Activated CD8-positive, alpha-beta memory T cell treated with anti-CD3 and anti-CD28 coated beads, Interleukin-2, amount 10 ng/mL, durations not matched to agents 7 days and 5 days (primary cell): ENCODE measurements at regions not wholly inside any gene's neighbourhood (a gene's known extent, or its start where the extent isn't known, plus 50 kb on each side); places are given as distances from the start of the nearest gene placed in this dataset.

Experiments used
- ATAC-seq: fragments of 150-1000 bp; cut with Tn5 transposase; one replicate; pipeline ENCODE4 v1.10.0; 2021; ENCODE audit warnings: moderate library complexity
- CTCF ChIA-PET: fragments of 350-600 bp; sonication (Branson Sonifier 250); formaldehyde crosslinking; loops from one replicate; lab custom pipeline; 2021; ENCODE audit warnings: antibody characterized with exemption; lab: Charles Lee
- DNase-seq: peaks from one replicate; pipeline ENCODE4 v3.0.0-alpha.2; 2020
- H3K27ac Mint-ChIP-seq: one replicate; pipeline ENCODE4 v1.8.0; 2021; ENCODE audit warnings: mild to moderate bottlenecking, mixed read lengths
- H3K27me3 Mint-ChIP-seq: one replicate; pipeline ENCODE4 v1.8.0; 2021; ENCODE audit warnings: mixed read lengths
- H3K36me3 Mint-ChIP-seq: one replicate; pipeline ENCODE4 v1.8.0; 2021; ENCODE audit warnings: mild to moderate bottlenecking, mixed read lengths
- H3K4me1 Mint-ChIP-seq: one replicate; pipeline ENCODE4 v1.8.0; 2021; ENCODE audit warnings: mixed read lengths
- H3K4me3 Mint-ChIP-seq: one replicate; pipeline ENCODE4 v1.8.0; 2021; ENCODE audit warnings: mild to moderate bottlenecking, moderate library complexity, mixed read lengths
- H3K9me3 Mint-ChIP-seq: one replicate; pipeline ENCODE4 v1.8.0; 2022; ENCODE audit warnings: low read depth, mixed read lengths

- H3K9me3 Mint-ChIP-seq = no peaks in the 10 kb centered on the region
- DNase-seq = no peak
- CTCF ChIA-PET = interaction anchor here (0.9 kb wide), 1 partner anchor 21 kb away, joined by 3 read pairs; no protein-coding TSS in a partner anchor
- no peak overlapping the region for H3K4me3 Mint-ChIP-seq
- no peak overlapping the region for H3K27ac Mint-ChIP-seq
- no peak for ATAC-seq
- H3K4me1 Mint-ChIP-seq = no peaks in the 10 kb centered on the region
- H3K27me3 Mint-ChIP-seq = no peaks in the 10 kb centered on the region
- no peaks in the 10 kb centered on the region for H3K36me3 Mint-ChIP-seq
Measured at GRCh38 chr4:64584981-64585557, 175.8 kb upstream of the TECRL start.

- CTCF ChIA-PET = interaction anchor here (0.9 kb wide), 1 partner anchor 20 kb away, joined by 3 read pairs; no protein-coding TSS in a partner anchor
- H3K9me3 Mint-ChIP-seq = no peaks in the 10 kb centered on the region
- no peaks in the 10 kb centered on the region for H3K27me3 Mint-ChIP-seq
- H3K27ac Mint-ChIP-seq = no peak overlapping the region
- ATAC-seq = no peak
- DNase-seq = no peak
- no peaks in the 10 kb centered on the region for H3K4me1 Mint-ChIP-seq
- H3K36me3 Mint-ChIP-seq = no peaks in the 10 kb centered on the region
- no peak overlapping the region for H3K4me3 Mint-ChIP-seq
Measured at GRCh38 chr4:64584125-64584524, 174.9 kb upstream of the TECRL start.

- H3K27me3 Mint-ChIP-seq = no peaks in the 10 kb centered on the region
- H3K4me1 Mint-ChIP-seq = no peaks in the 10 kb centered on the region
- no peak overlapping the region for H3K4me3 Mint-ChIP-seq
- CTCF ChIA-PET = no interaction called here
- no peaks in the 10 kb centered on the region for H3K36me3 Mint-ChIP-seq
- no peak for DNase-seq
- H3K9me3 Mint-ChIP-seq = no peaks in the 10 kb centered on the region
- no peak overlapping the region for H3K27ac Mint-ChIP-seq
- no peak for ATAC-seq
Measured at GRCh38 chr4:64582492-64582891, 173.2 kb upstream of the TECRL start.

- DNase-seq = no peak
- CTCF ChIA-PET = no interaction called here
- no peaks in the 10 kb centered on the region for H3K36me3 Mint-ChIP-seq
- no peaks in the 10 kb centered on the region for H3K9me3 Mint-ChIP-seq
- no peak for ATAC-seq
- H3K4me1 Mint-ChIP-seq = no peaks in the 10 kb centered on the region
- no peak overlapping the region for H3K4me3 Mint-ChIP-seq
- H3K27me3 Mint-ChIP-seq = no peaks in the 10 kb centered on the region
- no peak overlapping the region for H3K27ac Mint-ChIP-seq
Measured at GRCh38 chr4:64581422-64581821, 172.2 kb upstream of the TECRL start.

- DNase-seq (no peak), ATAC-seq (no peak)
- Mint-ChIP-seq H3K36me3 (no peaks in the 10 kb centered on the region), H3K4me3 (no peak overlapping the region), H3K9me3 (peaks cover 2% of the 10 kb centered on the region), H3K27ac (no peak overlapping the region), H3K27me3 (no peaks in the 10 kb centered on the region), H3K4me1 (no peaks in the 10 kb centered on the region)
- CTCF ChIA-PET = interaction anchor here (0.8 kb wide), 1 partner anchor 20 kb away, joined by 3 read pairs; no protein-coding TSS in a partner anchor
Measured at GRCh38 chr4:64564126-64564525, 154.9 kb upstream of the TECRL start.

GRCh38 chr4:64559571-64559970 is 150.3 kb upstream of the TECRL start:
- DNase-seq = no peak
- no peaks in the 10 kb centered on the region for H3K36me3 Mint-ChIP-seq
- no peak overlapping the region for H3K4me3 Mint-ChIP-seq
- ATAC-seq = no peak
- H3K27ac Mint-ChIP-seq = no peak overlapping the region
- H3K9me3 Mint-ChIP-seq = peaks cover 2% of the 10 kb centered on the region
- CTCF ChIA-PET = no interaction called here
- H3K4me1 Mint-ChIP-seq = no peaks in the 10 kb centered on the region
- H3K27me3 Mint-ChIP-seq = no peaks in the 10 kb centered on the region

GRCh38 chr4:64551125-64551524 is 141.9 kb upstream of the TECRL start:
- ATAC-seq (no peak), DNase-seq (no peak)
- CTCF ChIA-PET = no interaction called here
- no peaks in the 10 kb centered on the region for H3K36me3 Mint-ChIP-seq
- peaks cover 2% of the 10 kb centered on the region for H3K9me3 Mint-ChIP-seq
- H3K27ac Mint-ChIP-seq = no peak overlapping the region
- no peaks in the 10 kb centered on the region for H3K27me3 Mint-ChIP-seq
- no peaks in the 10 kb centered on the region for H3K4me1 Mint-ChIP-seq
- no peak overlapping the region for H3K4me3 Mint-ChIP-seq

GRCh38 chr4:64545593-64545992 is 136.3 kb upstream of the TECRL start:
- Mint-ChIP-seq H3K9me3 (peaks cover 2% of the 10 kb centered on the region), H3K4me3 (no peak overlapping the region), H3K27ac (no peak overlapping the region), H3K27me3 (no peaks in the 10 kb centered on the region), H3K4me1 (no peaks in the 10 kb centered on the region), H3K36me3 (no peaks in the 10 kb centered on the region)
- CTCF ChIA-PET = no interaction called here
- ATAC-seq = no peak
- DNase-seq = no peak

- H3K4me1 Mint-ChIP-seq = no peaks in the 10 kb centered on the region
- H3K27me3 Mint-ChIP-seq = no peaks in the 10 kb centered on the region
- H3K4me3 Mint-ChIP-seq = no peak overlapping the region
- no peak overlapping the region for H3K27ac Mint-ChIP-seq
- peak; percentile 43 for DNase-seq
- no peak for ATAC-seq
- CTCF ChIA-PET = interaction anchor here (1.4 to 2.2 kb wide), 2 partner anchors 12 to 28 kb away, joined by 4 to 6 read pairs; no protein-coding TSS in a partner anchor
- H3K36me3 Mint-ChIP-seq = no peaks in the 10 kb centered on the region
- H3K9me3 Mint-ChIP-seq = no peaks in the 10 kb centered on the region
Measured at GRCh38 chr4:64539234-64539849, 130.1 kb upstream of the TECRL start.

- Mint-ChIP-seq H3K4me3 (no peak overlapping the region), H3K4me1 (no peaks in the 10 kb centered on the region), H3K27me3 (no peaks in the 10 kb centered on the region), H3K9me3 (no peaks in the 10 kb centered on the region), H3K36me3 (no peaks in the 10 kb centered on the region), H3K27ac (no peak overlapping the region)
- CTCF ChIA-PET = interaction anchor here (1.3 to 2.2 kb wide), 3 partner anchors 11 to 380 kb away, joined by 3 to 6 read pairs (median 4); no protein-coding TSS in a partner anchor
- no peak for ATAC-seq
- no peak for DNase-seq
Measured at GRCh38 chr4:64538219-64538618, 129.0 kb upstream of the TECRL start.

GRCh38 chr4:64533637-64534036 is 124.4 kb upstream of the TECRL start:
- CTCF ChIA-PET = no interaction called here
- Mint-ChIP-seq H3K4me1 (no peaks in the 10 kb centered on the region), H3K27ac (no peak overlapping the region), H3K9me3 (peaks cover 2% of the 10 kb centered on the region), H3K27me3 (no peaks in the 10 kb centered on the region), H3K36me3 (no peaks in the 10 kb centered on the region), H3K4me3 (no peak overlapping the region)
- no peak for ATAC-seq
- DNase-seq = no peak

GRCh38 chr4:64533159-64533558 is 123.9 kb upstream of the TECRL start:
- H3K4me3 Mint-ChIP-seq = no peak overlapping the region
- CTCF ChIA-PET = no interaction called here
- DNase-seq (no peak), ATAC-seq (no peak)
- H3K27ac Mint-ChIP-seq = no peak overlapping the region
- no peaks in the 10 kb centered on the region for H3K4me1 Mint-ChIP-seq
- no peaks in the 10 kb centered on the region for H3K36me3 Mint-ChIP-seq
- H3K27me3 Mint-ChIP-seq = no peaks in the 10 kb centered on the region
- peaks cover 2% of the 10 kb centered on the region for H3K9me3 Mint-ChIP-seq

- no peak for DNase-seq
- Mint-ChIP-seq H3K4me3 (no peak overlapping the region), H3K27me3 (no peaks in the 10 kb centered on the region), H3K27ac (no peak overlapping the region), H3K36me3 (no peaks in the 10 kb centered on the region), H3K4me1 (no peaks in the 10 kb centered on the region), H3K9me3 (peaks cover 4% of the 10 kb centered on the region)
- no peak for ATAC-seq
- CTCF ChIA-PET = no interaction called here
Measured at GRCh38 chr4:64520421-64520820, 111.2 kb upstream of the TECRL start.

- no peaks in the 10 kb centered on the region for H3K36me3 Mint-ChIP-seq
- peaks cover 4% of the 10 kb centered on the region for H3K9me3 Mint-ChIP-seq
- CTCF ChIA-PET = no interaction called here
- DNase-seq (no peak), ATAC-seq (no peak)
- no peak overlapping the region for H3K27ac Mint-ChIP-seq
- no peaks in the 10 kb centered on the region for H3K27me3 Mint-ChIP-seq
- H3K4me3 Mint-ChIP-seq = no peak overlapping the region
- no peaks in the 10 kb centered on the region for H3K4me1 Mint-ChIP-seq
Measured at GRCh38 chr4:64518600-64518999, 109.3 kb upstream of the TECRL start.
